Amniotic stem cell (primary cell): ENCODE measurements at regions not wholly inside any gene's neighbourhood (a gene's known extent, or its start where the extent isn't known, plus 50 kb on each side); places are given as distances from the start of the nearest gene placed in this dataset.
A peak's percentile ranks its signal among the peaks of the same experiment; 100 is the strongest.
"Not testable (repeated sequence)": the region's sequence is repeated elsewhere in the genome, so short reads cannot be mapped to it uniquely, and the experiment has no call there.

Experiments
- DNase-seq: peaks from one replicate; lab custom pipeline; 2025; lab: John Stamatoyannopoulos, UW

DNA sequence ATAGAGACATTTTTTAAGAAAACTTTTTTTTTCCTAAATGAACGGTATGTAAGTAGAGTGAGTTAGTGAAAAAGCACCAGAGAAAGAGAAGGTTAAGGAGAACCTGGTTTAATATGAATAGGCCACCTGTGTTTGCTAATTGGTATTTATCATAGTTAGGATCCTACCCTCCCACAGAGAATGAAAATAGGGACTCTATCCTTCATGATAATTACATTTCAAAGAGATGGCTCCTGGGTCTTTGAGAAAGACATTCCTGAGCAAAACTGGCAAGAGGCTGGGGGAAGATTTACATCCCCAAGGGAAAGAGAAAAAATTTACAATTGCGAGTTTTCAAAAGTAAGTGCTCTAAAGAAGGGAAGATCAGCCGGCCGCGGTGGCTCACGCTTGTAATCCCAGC lies 1284.5 kb downstream of the SLITRK1 start:
- DNase-seq, result no peak

DNA sequence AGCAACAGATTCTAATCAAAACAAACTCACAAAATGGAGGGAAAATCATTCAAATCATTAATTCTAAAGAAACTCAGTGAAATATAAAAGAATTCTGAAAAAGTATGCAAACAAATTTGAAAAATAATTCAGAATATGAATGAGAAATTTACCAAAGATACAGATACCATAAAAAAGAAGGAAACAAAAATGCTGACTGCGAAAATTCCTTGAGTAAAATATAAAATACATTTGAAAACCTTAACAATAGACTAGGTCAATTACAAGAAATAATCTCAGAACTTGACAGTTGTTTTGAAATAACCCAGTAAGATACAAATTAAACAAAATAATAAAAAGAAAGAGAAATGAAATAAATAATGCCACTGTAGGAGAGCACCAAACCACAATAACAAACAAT lies 1289.0 kb downstream of the SLITRK1 start:
- no peak for DNase-seq

GRCh38 chr13:82571653-82572052 lies 1310.6 kb downstream of the SLITRK1 start:
- no peak for DNase-seq

DNA sequence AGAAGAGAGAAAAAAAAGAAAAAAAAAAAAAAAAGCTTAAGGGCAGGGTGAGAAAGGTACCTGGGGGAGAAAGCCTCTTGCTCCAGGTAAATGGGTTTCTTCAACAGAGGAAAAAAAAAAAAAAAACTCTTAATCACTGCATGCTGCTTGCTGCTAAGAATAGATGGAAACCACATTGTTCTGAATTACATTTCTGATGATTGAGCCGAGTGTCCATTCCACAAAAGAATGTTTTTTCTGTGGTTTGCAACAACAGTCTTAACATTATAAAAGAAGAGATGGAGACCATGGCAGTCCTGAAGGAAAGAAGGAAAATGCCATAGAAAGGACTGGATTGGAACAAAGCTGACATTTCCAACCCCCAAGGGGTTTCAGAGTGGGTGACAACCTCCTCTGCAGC lies 1312.7 kb downstream of the SLITRK1 start:
- no peak for DNase-seq

GRCh38 chr13:82566864-82567263 lies 1315.4 kb downstream of the SLITRK1 start:
- DNase-seq, result no peak

DNA sequence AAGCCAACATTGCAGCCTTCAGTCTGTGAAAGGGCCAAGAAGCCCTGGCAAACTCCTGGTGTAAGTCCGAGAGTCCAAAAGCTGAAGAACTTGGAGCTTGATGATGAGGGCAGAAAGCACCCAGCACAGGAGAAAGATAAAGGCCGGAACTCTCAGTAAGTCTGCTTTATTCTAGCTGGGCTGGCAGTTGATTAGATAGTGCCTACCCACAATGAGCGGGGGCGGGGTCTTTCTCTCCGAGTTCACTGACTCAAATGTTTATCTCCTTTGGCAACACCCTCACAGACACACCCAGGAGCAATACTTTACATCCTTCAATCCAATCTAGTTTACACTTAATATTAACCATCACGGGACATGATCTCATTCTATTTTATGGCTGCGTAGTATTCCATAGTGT lies 1317.1 kb downstream of the SLITRK1 start:
- DNase-seq, result no peak

DNA sequence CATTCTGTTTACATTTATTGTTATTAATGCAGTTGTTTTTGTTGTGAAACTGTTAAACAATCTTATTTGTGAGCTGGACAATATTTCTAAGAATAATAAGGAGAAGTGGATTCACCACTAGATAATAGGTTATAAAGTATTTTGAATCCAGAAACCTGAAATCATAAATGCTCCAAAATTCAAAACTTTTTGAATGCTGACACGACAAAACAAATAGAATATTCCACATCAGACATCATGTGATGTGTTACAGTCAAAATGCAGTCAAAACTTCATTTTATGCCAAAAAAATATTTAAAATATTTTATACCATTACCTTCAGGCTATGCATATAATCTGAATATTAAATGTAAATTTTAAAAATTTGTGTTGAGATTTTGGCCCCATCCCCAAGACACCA lies 1321.4 kb downstream of the SLITRK1 start:
- DNase-seq, result no peak

DNA sequence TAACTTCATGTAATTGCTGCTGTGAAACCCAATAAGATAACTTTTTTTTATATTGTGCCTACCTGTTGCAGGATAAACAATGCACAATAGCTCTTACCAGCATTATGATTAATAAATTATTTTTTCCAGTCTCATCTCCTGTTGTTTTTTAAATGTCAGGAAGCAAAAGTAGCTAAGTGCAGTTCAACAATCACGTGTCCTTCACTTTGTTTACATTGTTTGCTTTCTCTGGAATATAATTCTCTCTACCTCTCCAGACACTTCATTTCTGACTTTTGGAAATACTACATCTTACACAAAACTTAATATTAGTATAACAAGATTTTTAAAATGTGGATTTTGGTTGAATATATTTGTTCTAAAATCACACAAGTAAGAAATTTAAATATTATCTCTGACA lies 1359.4 kb downstream of the SLITRK1 start:
- DNase-seq, result no peak

- no peak for DNase-seq
Measured at GRCh38 chr13:82506805-82507414, 1375.4 kb downstream of the SLITRK1 start.

- no peak for DNase-seq
Measured at GRCh38 chr13:82501834-82502233, 1380.4 kb downstream of the SLITRK1 start.

DNA sequence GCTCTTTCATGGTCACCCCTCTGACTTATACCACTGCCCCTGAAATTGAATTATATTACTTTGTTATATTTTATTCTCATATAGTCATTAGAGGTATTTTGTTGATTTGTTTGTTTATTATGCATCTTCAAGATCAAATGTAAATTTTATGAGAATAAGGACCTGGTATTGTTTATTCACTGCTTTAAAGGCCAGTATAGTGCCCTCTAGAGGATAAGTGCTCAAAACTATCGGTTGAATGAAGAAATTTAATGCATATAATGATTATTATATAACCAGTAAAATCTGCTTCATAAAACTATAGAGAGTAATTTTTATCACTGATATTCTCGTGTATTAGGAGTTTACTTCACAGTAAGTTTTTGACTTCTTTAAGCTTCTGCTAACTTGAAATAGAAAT lies 1401.9 kb downstream of the SLITRK1 start:
- peak; percentile 1 for DNase-seq

- no peak for DNase-seq
Measured at GRCh38 chr13:82477436-82477835, 1404.8 kb downstream of the SLITRK1 start.

GRCh38 chr13:82467626-82468025 lies 1414.6 kb downstream of the SLITRK1 start:
- DNase-seq, result no peak

GRCh38 chr13:82459575-82459974 lies 1422.7 kb downstream of the SLITRK1 start:
- DNase-seq, result not testable (repeated sequence)

DNA sequence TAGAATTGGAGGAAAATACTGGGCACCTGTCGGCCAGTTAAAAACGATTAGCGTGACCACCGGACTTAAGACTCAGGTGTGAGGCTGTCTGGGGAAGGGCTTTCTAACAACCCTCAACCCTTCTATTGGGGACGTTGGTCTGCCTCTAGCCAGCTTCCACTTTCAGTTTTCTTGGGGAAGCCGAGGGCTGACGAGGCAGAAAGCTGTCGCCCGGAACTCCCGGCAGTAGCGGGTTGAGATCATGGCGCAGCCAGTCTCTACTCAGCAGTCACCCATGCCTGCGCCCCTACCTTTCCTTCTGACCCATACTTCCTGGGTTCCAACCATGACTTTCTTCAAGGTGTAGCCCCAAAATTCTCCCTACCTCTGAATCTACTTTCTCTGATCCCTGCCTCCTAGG lies 1424.1 kb downstream of the SLITRK1 start:
- no peak for DNase-seq

DNA sequence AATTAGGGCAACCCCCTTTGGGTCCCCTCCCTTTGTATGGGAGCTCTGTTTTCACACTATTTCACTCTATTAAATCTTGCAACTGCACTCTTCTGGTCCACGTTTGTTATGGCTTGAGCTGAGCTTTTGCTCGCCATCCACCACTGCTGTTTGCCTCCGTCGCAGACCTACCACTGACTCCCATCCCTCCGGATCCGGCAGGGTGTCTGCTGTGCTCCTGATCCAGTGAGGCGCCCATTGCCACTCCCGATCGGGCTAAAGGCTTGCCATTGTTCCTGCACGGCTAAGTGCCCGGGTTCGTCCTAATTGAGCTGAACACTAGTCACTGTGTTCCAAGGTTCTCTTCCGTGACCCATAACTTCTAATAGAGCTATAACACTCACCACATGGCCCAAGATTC lies 1424.7 kb downstream of the SLITRK1 start:
- not testable (repeated sequence) for DNase-seq

DNA sequence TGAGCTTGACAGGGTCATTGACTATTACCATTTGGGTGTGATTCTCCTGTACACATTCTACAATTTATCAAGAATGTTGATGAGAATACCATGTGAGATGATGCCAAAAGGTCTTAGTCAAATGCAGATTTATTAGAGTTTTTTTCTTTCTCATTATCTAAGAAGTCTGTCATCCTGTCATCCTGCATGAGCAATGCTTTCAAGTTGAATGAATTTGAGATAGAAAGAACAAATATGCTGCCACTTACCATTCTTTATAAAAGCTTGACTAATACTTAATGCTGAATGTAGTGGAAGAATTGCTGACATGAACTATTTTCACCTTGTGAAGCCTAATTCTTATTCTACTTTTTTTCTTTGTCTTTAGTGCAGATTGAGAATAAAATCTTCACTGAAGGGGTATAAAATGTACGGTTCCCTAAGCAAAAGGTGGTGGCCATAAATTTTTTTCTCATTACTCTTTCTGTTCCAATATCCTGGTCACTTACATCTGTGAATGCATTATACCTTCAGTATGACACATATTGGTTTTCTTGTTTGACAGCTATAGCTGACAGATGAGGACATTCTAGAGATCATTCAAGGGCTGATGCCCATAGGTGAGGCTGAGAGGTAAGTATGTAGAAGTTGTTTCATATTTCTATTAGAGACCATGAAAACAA lies 1434.7 kb downstream of the SLITRK1 start:
- DNase-seq, result no peak

- DNase-seq, result no peak
Measured at GRCh38 chr13:82439159-82439904, 1442.9 kb downstream of the SLITRK1 start.

DNA sequence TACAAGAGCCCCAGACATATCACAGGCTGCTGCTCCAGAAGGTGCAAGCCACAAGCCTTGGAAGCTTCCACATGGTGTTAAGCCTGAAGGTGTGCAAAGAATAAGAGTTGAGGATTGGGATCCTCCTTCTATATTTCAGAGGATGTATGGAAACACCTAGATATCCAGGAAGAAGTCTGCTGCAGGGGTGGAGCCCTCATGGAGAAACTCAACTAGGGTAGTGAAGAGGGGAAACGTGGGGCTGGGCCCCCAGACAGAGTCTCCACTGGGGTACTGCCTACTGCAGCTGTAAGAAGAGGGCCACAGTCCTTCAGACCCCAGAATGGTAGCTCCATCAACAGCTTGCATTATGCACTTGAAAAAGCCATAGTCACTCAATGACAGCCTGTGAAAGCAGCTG lies 1444.0 kb downstream of the SLITRK1 start:
- DNase-seq, result no peak

DNA sequence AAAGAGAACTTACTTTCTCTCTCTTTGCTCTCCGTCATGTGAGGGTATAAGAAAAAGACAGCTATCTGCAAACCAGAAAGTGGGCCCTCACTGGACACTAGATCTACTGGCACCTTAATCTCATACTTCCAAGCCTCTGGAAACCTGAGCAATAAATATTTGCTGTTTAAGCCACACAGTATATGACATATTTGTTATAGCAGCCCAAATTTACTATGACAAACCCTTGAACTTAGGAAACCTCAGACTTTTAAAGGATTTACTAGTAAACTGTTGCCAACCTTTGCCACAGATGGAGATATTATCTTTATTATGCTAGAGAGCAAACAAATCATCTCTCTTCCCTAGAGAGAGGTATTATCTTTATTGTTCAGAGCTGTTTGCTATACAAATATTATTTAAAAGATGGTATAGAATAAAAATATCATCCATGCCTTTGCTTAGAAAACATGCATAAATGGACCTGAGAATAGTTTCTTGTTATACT lies 1446.1 kb downstream of the SLITRK1 start:
- no peak for DNase-seq

DNA sequence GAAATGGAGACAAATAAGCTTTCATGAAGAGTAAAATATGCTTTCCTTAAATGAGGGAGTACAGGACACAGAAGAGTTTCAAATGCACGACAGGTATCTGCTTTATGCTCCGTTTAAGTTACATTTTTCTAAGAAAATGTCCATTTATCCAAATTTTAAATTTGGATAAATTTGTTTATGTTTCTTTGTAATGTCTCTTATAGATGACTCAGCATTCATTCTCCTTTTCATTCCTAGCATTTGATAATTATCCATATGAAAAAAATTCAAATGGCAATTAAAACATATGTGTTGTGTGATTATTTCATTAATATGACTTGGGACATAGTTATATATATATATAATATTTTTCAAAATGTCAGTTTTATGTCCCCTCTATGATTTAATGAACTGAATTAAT lies 1449.3 kb downstream of the SLITRK1 start:
- no peak for DNase-seq

DNA sequence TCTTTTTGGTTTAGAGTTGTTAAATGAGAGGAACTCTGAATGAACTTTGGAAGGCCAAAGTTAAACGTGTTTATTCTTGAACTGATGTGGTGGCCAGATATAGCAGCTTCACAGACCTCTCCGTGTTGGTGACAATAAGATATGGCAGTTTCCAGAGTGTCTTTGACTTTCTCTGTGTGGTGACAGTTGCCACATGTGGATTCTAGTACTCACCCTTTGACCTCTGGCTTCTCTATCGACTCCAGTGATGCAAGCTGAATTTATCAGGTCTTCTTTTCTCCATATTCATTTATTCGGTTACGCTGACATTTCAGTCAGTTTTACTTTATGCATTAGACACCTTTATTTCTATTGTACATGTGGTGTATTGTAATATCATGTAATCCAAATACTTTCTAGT lies 1469.5 kb downstream of the SLITRK1 start:
- DNase-seq, result no peak

GRCh38 chr13:82407321-82407720 lies 1475.0 kb downstream of the SLITRK1 start:
- no peak for DNase-seq
